Retinal pigment epithelial cell (primary cell): ENCODE measurements at regions not wholly inside any gene's neighbourhood (a gene's known extent, or its start where the extent isn't known, plus 50 kb on each side); places are given as distances from the start of the nearest gene placed in this dataset.

ENCODE experiments used
- DNase-seq: peaks from one replicate; pipeline ENCODE4 v3.0.0-alpha.2; 2010; ENCODE audit warnings: low read depth
- H3K4me3 ChIP-seq: 2 replicates; pipeline ENCODE4 v1.5.1; 2011; ENCODE audit warnings: mild to moderate bottlenecking, low read length, control low read depth, moderate library complexity
- CTCF ChIP-seq: conservative IDR thresholded peaks from 2 replicates; pipeline ENCODE4 v1.5.1; 2011; ENCODE audit warnings: low read depth, low read length, control low read depth, inconsistent platforms

GRCh38 chr17:73711916-73712315, 67.7 kb upstream of the SDK2 start:
- DNase-seq, result no peak
- no peak for TF ChIP-seq CTCF
- no peak overlapping the region for H3K4me3 ChIP-seq

- H3K4me3 ChIP-seq, result no peak overlapping the region
- no peak for DNase-seq
- no peak for TF ChIP-seq CTCF
These were observed 68.9 kb upstream of the SDK2 start for GRCh38 chr17:73713136-73713535.

GRCh38 chr17:73715769-73716168, 71.5 kb upstream of the SDK2 start:
- H3K4me3 ChIP-seq, result no peak overlapping the region
- DNase-seq, result no peak
- TF ChIP-seq CTCF, result no peak

- DNase-seq, result no peak
- TF ChIP-seq CTCF, result no peak
- no peak overlapping the region for H3K4me3 ChIP-seq
These were observed 73.4 kb upstream of the SDK2 start for GRCh38 chr17:73717690-73718089.

- no peak overlapping the region for H3K4me3 ChIP-seq
- no peak for DNase-seq
- no peak for TF ChIP-seq CTCF
These were observed 74.1 kb upstream of the SDK2 start for GRCh38 chr17:73718362-73718761.

- no peak overlapping the region for H3K4me3 ChIP-seq
- no peak for DNase-seq
- no peak for TF ChIP-seq CTCF
These were observed 74.7 kb upstream of the SDK2 start for GRCh38 chr17:73718912-73719311.

- no peak for DNase-seq
- TF ChIP-seq CTCF, result no peak
- H3K4me3 ChIP-seq, result no peak overlapping the region
These were observed 75.4 kb upstream of the SDK2 start for GRCh38 chr17:73719588-73720071.
